ENCODE measurements at regions not wholly inside any gene's neighbourhood (a gene's known extent, or its start where the extent isn't known, plus 50 kb on each side); places are given as distances from the start of the nearest gene placed in this dataset.

- DNase-seq (ENCODE audit: low spot score): no peak
These were observed 201.1 kb upstream of the USP24 start for GRCh38 chr1:55416164-55416842.

- no peak for DNase-seq (ENCODE audit: low spot score)
These were observed 198.1 kb upstream of the USP24 start for GRCh38 chr1:55413286-55413685.

GRCh38 chr1:55412060-55412459 lies 196.9 kb upstream of the USP24 start:
- no peak for DNase-seq (ENCODE audit: low spot score)

GRCh38 chr1:55402671-55403464 lies 187.7 kb upstream of the USP24 start:
- DNase-seq (ENCODE audit: low spot score): no peak

GRCh38 chr1:55402142-55402541 lies 187.0 kb upstream of the USP24 start:
- no peak for DNase-seq (ENCODE audit: low spot score)

GRCh38 chr1:55400508-55400907 lies 185.3 kb upstream of the USP24 start:
- DNase-seq (ENCODE audit: low spot score): no peak

GRCh38 chr1:55399346-55399745 lies 184.2 kb upstream of the USP24 start:
- DNase-seq (ENCODE audit: low spot score): no peak

- no peak for DNase-seq (ENCODE audit: low spot score)
These were observed 181.3 kb upstream of the USP24 start for GRCh38 chr1:55396381-55396891.

- DNase-seq (ENCODE audit: low spot score): no peak
These were observed 173.8 kb upstream of the USP24 start for GRCh38 chr1:55388960-55389359.

GRCh38 chr1:55387145-55387544 lies 172.0 kb upstream of the USP24 start:
- DNase-seq (ENCODE audit: low spot score): no peak

GRCh38 chr1:55386456-55386855 lies 171.3 kb upstream of the USP24 start:
- no peak for DNase-seq (ENCODE audit: low spot score)

- DNase-seq (ENCODE audit: low spot score): no peak
These were observed 170.3 kb upstream of the USP24 start for GRCh38 chr1:55385402-55386018.

GRCh38 chr1:55384637-55385036 lies 169.5 kb upstream of the USP24 start:
- DNase-seq (ENCODE audit: low spot score): no peak

- DNase-seq (ENCODE audit: low spot score): no peak
These were observed 167.7 kb upstream of the USP24 start for GRCh38 chr1:55382806-55383305.

- no peak for DNase-seq (ENCODE audit: low spot score)
These were observed 166.8 kb upstream of the USP24 start for GRCh38 chr1:55381983-55382382.

- no peak for DNase-seq (ENCODE audit: low spot score)
These were observed 166.3 kb upstream of the USP24 start for GRCh38 chr1:55381491-55381890.

- DNase-seq (ENCODE audit: low spot score): no peak
These were observed 165.3 kb upstream of the USP24 start for GRCh38 chr1:55380355-55380970.

- DNase-seq (ENCODE audit: low spot score): no peak
These were observed 163.4 kb upstream of the USP24 start for GRCh38 chr1:55378582-55378981.

GRCh38 chr1:55376897-55377296 lies 161.7 kb upstream of the USP24 start:
- peak; percentile 42 for DNase-seq (ENCODE audit: low spot score)

- DNase-seq (ENCODE audit: low spot score): peak; percentile 60
These were observed 160.6 kb upstream of the USP24 start for GRCh38 chr1:55375617-55376258.

- DNase-seq (ENCODE audit: low spot score): no peak
These were observed 159.8 kb upstream of the USP24 start for GRCh38 chr1:55374801-55375616.

All from LoVo (cell line).